ENCODE measurements at regions not wholly inside any gene's neighbourhood (a gene's known extent, or its start where the extent isn't known, plus 50 kb on each side); places are given as distances from the start of the nearest gene placed in this dataset.

DNA sequence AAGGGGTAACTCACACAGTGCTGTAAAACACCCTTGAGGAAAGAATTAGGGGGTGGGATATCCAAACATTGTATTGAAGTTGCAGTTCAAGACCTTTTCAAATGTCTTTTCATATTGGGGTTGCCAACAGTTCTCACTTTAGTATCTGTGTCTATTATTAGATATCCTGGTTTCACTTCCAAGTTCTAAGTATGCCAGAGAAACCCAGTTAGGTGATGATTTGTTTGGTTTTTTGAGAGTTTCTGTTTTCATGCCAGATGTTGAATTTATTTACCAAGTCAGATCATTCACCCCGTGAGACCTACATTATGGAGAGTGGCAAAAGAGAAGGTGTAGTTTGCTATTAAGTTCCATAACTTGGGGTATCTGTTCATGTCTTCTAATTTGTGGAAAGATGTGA lies 64.5 kb downstream of the C9orf152 start:
- TF ChIP-seq CTCF (IDR thresholded peaks at IDR 0.05; ENCODE audit: insufficient read depth, low read depth, low read length): no peak
- no peak for TF ChIP-seq EZH2 (IDR thresholded peaks at IDR 0.05; ENCODE audit: insufficient read depth, low read length)
